Femur (tissue), 1 donor: ENCODE measurements at regions not wholly inside any gene's neighbourhood (a gene's known extent, or its start where the extent isn't known, plus 50 kb on each side); places are given as distances from the start of the nearest gene placed in this dataset.

Source experiments
- DNase-seq: peaks from one replicate; pipeline ENCODE4 v3.0.0-alpha.2; 2017

- no peak for DNase-seq
These were observed 837.0 kb downstream of the GALC start for GRCh38 chr14:87155856-87156488.

- no peak for DNase-seq
These were observed 839.1 kb downstream of the GALC start for GRCh38 chr14:87153901-87154300.

- DNase-seq, result no peak
These were observed 839.6 kb downstream of the GALC start for GRCh38 chr14:87153391-87153790.

GRCh38 chr14:87152693-87153092, 840.3 kb downstream of the GALC start:
- no peak for DNase-seq

- DNase-seq, result no peak
These were observed 843.2 kb downstream of the GALC start for GRCh38 chr14:87149583-87150354.

- no peak for DNase-seq
These were observed 844.3 kb downstream of the GALC start for GRCh38 chr14:87148655-87149054.

- DNase-seq, result no peak
These were observed 850.3 kb downstream of the GALC start for GRCh38 chr14:87142551-87143211.

GRCh38 chr14:87141801-87142200, 851.2 kb downstream of the GALC start:
- no peak for DNase-seq

- DNase-seq, result no peak
These were observed 853.7 kb downstream of the GALC start for GRCh38 chr14:87139299-87139698.

- DNase-seq, result peak; percentile 42
These were observed 859.7 kb downstream of the GALC start for GRCh38 chr14:87133073-87133801.

GRCh38 chr14:87131879-87132278, 861.1 kb downstream of the GALC start:
- DNase-seq, result no peak

- DNase-seq, result no peak
These were observed 870.8 kb downstream of the GALC start for GRCh38 chr14:87122166-87122565.

GRCh38 chr14:87121716-87122115, 871.3 kb downstream of the GALC start:
- no peak for DNase-seq

GRCh38 chr14:87115234-87115633, 877.7 kb downstream of the GALC start:
- DNase-seq, result no peak

GRCh38 chr14:87113286-87113685, 879.7 kb downstream of the GALC start:
- DNase-seq, result no peak

- no peak for DNase-seq
These were observed 881.2 kb downstream of the GALC start for GRCh38 chr14:87111741-87112140.

GRCh38 chr14:87111126-87111525, 881.9 kb downstream of the GALC start:
- no peak for DNase-seq

GRCh38 chr14:87109271-87109670, 883.7 kb downstream of the GALC start:
- no peak for DNase-seq

- DNase-seq, result no peak
These were observed 884.3 kb downstream of the GALC start for GRCh38 chr14:87108726-87109125.

- no peak for DNase-seq
These were observed 890.1 kb downstream of the GALC start for GRCh38 chr14:87102811-87103378.

- no peak for DNase-seq
These were observed 896.0 kb downstream of the GALC start for GRCh38 chr14:87097015-87097414.

GRCh38 chr14:87094913-87095312, 898.1 kb downstream of the GALC start:
- no peak for DNase-seq

- DNase-seq, result no peak
These were observed 904.4 kb downstream of the GALC start for GRCh38 chr14:87088588-87088987.
